Liver (tissue), 8 donors: ENCODE measurements at regions not wholly inside any gene's neighbourhood (a gene's known extent, or its start where the extent isn't known, plus 50 kb on each side); places are given as distances from the start of the nearest gene placed in this dataset.

ENCODE experiments used
- DNase-seq: peaks from one replicate; pipeline ENCODE4 v3.0.0-alpha.2; 2017; ENCODE audit warnings: low spot score
- H3K27ac ChIP-seq, 2 donors: one replicate each; pipeline ENCODE4 v1.7.0; 2013; ENCODE audit warnings: inconsistent platforms in 2 of 2, low read length in 2 of 2, control low read depth in 1 of 2, low read depth in 1 of 2, mild to moderate bottlenecking in 1 of 2
- H3K27me3 ChIP-seq, 4 donors: one replicate each; pipeline versions ENCODE4 v1.6.1 to v1.7.0; 2013; ENCODE audit warnings: low read length in 3 of 4, inconsistent platforms in 1 of 4, mild to moderate bottlenecking in 1 of 4, moderate library complexity in 1 of 4; ENCODE audit not compliant: control insufficient read depth in 4 of 4, insufficient read depth in 4 of 4
- H3K36me3 ChIP-seq, 4 donors: one replicate each; pipeline versions ENCODE4 v1.6.1 to v1.7.0; 2013; ENCODE audit warnings: low read length in 3 of 4, mild to moderate bottlenecking in 3 of 4, low read depth in 1 of 4, moderate library complexity in 1 of 4; ENCODE audit not compliant: control insufficient read depth in 4 of 4, insufficient read depth in 3 of 4
- H3K4me1 ChIP-seq, 4 donors: one replicate each; pipeline versions ENCODE4 v1.6.1 to v1.7.0; 2013; ENCODE audit warnings: low read length in 3 of 4, mild to moderate bottlenecking in 3 of 4, moderate library complexity in 1 of 4; ENCODE audit not compliant: control insufficient read depth in 4 of 4, insufficient read depth in 4 of 4
- H3K4me3 ChIP-seq, 3 donors: one replicate each; pipeline versions ENCODE4 v1.6.1 to v1.7.0; 2013; ENCODE audit warnings: low read length in 3 of 3, control low read depth in 1 of 3, low read depth in 1 of 3, mild to moderate bottlenecking in 1 of 3
- H3K9ac ChIP-seq, 2 donors: one replicate each; pipeline ENCODE4 v1.7.0; 2013; ENCODE audit warnings: low read length in 2 of 2, mild to moderate bottlenecking in 2 of 2, moderate library complexity in 2 of 2, control low read depth in 1 of 2, low read depth in 1 of 2
- H3K9me3 ChIP-seq, 4 donors: one replicate each; pipeline versions ENCODE4 v1.6.1 to v1.7.0; 2013; ENCODE audit warnings: low read length in 3 of 4; ENCODE audit not compliant: control insufficient read depth in 4 of 4
- ATF3 ChIP-seq: IDR thresholded peaks from 2 replicates; pipeline ENCODE4 v1.6.1; 2016; ENCODE audit warnings: antibody characterized with exemption
- CTCF ChIP-seq: fragments of 150-350 bp; IDR thresholded peaks from 2 replicates; pipeline ENCODE4 v1.5.1; 2017; ENCODE audit warnings: improper control_type of control experiment, low read depth, low read length; ENCODE audit not compliant: missing input control
- EGR1 ChIP-seq, 2 donors: IDR thresholded peaks; 2 replicates each; pipeline ENCODE4 v1.6.1; 2016 to 2018; ENCODE audit warnings: antibody characterized with exemption in 2 of 2, low read depth in 2 of 2
- FOXA1 ChIP-seq: IDR thresholded peaks from 2 replicates; pipeline ENCODE4 v1.6.1; 2016; ENCODE audit warnings: antibody characterized with exemption
- FOXA2 ChIP-seq: IDR thresholded peaks from 2 replicates; pipeline ENCODE4 v1.6.1; 2016; ENCODE audit warnings: antibody characterized with exemption
- GABPA ChIP-seq, 2 donors: IDR thresholded peaks in 1 of 2; conservative IDR thresholded peaks in 1 of 2; 2 replicates each; pipeline ENCODE4 v1.6.1; 2016; ENCODE audit warnings: antibody characterized with exemption in 2 of 2, mild to moderate bottlenecking in 1 of 2, moderate library complexity in 1 of 2
- HNF4A ChIP-seq, 2 donors: conservative IDR thresholded peaks; 2 replicates each; pipeline ENCODE4 v1.6.1; 2016; ENCODE audit warnings: antibody characterized with exemption in 2 of 2, mild to moderate bottlenecking in 2 of 2
- HNF4G ChIP-seq: IDR thresholded peaks from 2 replicates; pipeline ENCODE4 v1.6.1; 2016; ENCODE audit warnings: antibody characterized with exemption
- JUND ChIP-seq, 2 donors: IDR thresholded peaks; 2 replicates each; pipeline ENCODE4 v1.6.1; 2016; ENCODE audit warnings: antibody characterized with exemption in 2 of 2
- MAX ChIP-seq: IDR thresholded peaks from 2 replicates; pipeline ENCODE4 v1.6.1; 2016; ENCODE audit warnings: antibody characterized with exemption
- NR2F2 ChIP-seq: IDR thresholded peaks from 2 replicates; pipeline ENCODE4 v1.6.1; 2016; ENCODE audit warnings: antibody characterized with exemption
- RAD21 ChIP-seq, 2 donors: IDR thresholded peaks; 2 replicates each; pipeline ENCODE4 v1.6.1; 2016; ENCODE audit warnings: antibody characterized with exemption in 2 of 2, mild to moderate bottlenecking in 2 of 2
- REST ChIP-seq: IDR thresholded peaks from 2 replicates; pipeline ENCODE4 v1.6.1; 2016; ENCODE audit warnings: antibody characterized with exemption, mild to moderate bottlenecking
- RXRA ChIP-seq, 2 donors: IDR thresholded peaks; 2 replicates each; pipeline ENCODE4 v1.6.1; 2017 to 2018; ENCODE audit warnings: antibody characterized with exemption in 2 of 2, mild to moderate bottlenecking in 1 of 2
- SP1 ChIP-seq: IDR thresholded peaks from 2 replicates; pipeline ENCODE4 v1.6.1; 2018; ENCODE audit warnings: antibody characterized with exemption, mild to moderate bottlenecking
- TAF1 ChIP-seq: conservative IDR thresholded peaks from 2 replicates; pipeline ENCODE4 v1.6.1; 2016; ENCODE audit warnings: antibody characterized with exemption, mild to moderate bottlenecking
- YY1 ChIP-seq: IDR thresholded peaks from 2 replicates; pipeline ENCODE4 v1.6.1; 2016; ENCODE audit warnings: antibody characterized with exemption, mild to moderate bottlenecking
- ZBTB33 ChIP-seq: IDR thresholded peaks from 2 replicates; pipeline ENCODE4 v1.6.1; 2016; ENCODE audit warnings: antibody characterized with exemption
- WGBS: extraction: QIAGEN DNeasy Blood & Tissue Kit; methylation state at CpG from one replicate; pipeline ENCODE4 v1.1.7; 2013; 5-methylcytosine and 5-hydroxymethylcytosine counted together
- donor health status: healthy.
- donor health status: healthy.
- donor health status: healthy.
- donor health status: healthy.
- donor health status: healthy.

GRCh38 chrX:137988470-137988869, 422.5 kb downstream of the ZIC3 start:
- no peaks in the 10 kb centered on the region for H3K9me3 ChIP-seq
- peaks cover 0 to 3% (median 0%) of the 10 kb centered on the region in 4 donors for H3K27me3 ChIP-seq
- TF ChIP-seq JUND (IDR thresholded peaks at IDR 0.05) (no peak), FOXA2 (no peak), YY1 (no peak), HNF4G (no peak), RAD21 (IDR thresholded peaks at IDR 0.05) (no peak), NR2F2 (no peak), TAF1 (no peak), GABPA (IDR thresholded peaks at IDR 0.05 in 1 of 2, conservative IDR thresholded peaks at IDR 0.05 in 1 of 2) (no peak), EGR1 (IDR thresholded peaks at IDR 0.05; ENCODE audit: low read depth in 2 of 2) (no peak), ZBTB33 (no peak), MAX (no peak), REST (no peak), ATF3 (no peak), SP1 (no peak), RXRA (IDR thresholded peaks at IDR 0.05) (no peak), CTCF (no peak), FOXA1 (no peak), HNF4A (conservative IDR thresholded peaks at IDR 0.05) (no peak)
- no peak overlapping the region for H3K4me3 ChIP-seq
- no peaks in the 10 kb centered on the region for H3K4me1 ChIP-seq
- no peak overlapping the region for H3K27ac ChIP-seq
- H3K36me3 ChIP-seq: no peaks in the 10 kb centered on the region
- no peak for DNase-seq
- H3K9ac ChIP-seq: no peak overlapping the region
- WGBS: 81% methylated on average over 1 of the region's 1 CpG
